ENCODE measurements at regions not wholly inside any gene's neighbourhood (a gene's known extent, or its start where the extent isn't known, plus 50 kb on each side); places are given as distances from the start of the nearest gene placed in this dataset.

DNA sequence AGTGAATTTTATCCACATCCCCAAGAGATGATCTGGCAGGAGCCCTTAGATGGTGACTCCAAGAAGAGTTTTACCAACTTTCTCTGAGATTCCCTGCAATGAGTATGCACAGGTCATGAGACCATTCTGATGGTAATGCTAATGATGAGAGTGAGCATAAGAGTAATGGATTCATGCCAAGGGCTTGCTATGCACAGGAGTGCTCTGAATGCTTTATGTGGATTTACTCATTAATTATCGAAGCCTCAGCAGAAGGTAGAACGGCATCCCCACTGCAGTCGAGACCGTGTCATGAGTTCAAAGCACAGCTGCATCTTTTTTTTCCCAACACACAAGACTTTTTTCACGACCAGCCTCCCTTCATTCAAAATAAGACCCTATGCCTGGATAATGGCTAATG lies 355.0 kb downstream of the RAB28 start:
- TF ChIP-seq TAF1 (IDR thresholded peaks at IDR 0.05; ENCODE audit: borderline replicate concordance, insufficient read depth, low read length) (no peak), SIN3A (IDR thresholded peaks at IDR 0.05; ENCODE audit: borderline replicate concordance, insufficient read depth, low read length) (no peak)

DNA sequence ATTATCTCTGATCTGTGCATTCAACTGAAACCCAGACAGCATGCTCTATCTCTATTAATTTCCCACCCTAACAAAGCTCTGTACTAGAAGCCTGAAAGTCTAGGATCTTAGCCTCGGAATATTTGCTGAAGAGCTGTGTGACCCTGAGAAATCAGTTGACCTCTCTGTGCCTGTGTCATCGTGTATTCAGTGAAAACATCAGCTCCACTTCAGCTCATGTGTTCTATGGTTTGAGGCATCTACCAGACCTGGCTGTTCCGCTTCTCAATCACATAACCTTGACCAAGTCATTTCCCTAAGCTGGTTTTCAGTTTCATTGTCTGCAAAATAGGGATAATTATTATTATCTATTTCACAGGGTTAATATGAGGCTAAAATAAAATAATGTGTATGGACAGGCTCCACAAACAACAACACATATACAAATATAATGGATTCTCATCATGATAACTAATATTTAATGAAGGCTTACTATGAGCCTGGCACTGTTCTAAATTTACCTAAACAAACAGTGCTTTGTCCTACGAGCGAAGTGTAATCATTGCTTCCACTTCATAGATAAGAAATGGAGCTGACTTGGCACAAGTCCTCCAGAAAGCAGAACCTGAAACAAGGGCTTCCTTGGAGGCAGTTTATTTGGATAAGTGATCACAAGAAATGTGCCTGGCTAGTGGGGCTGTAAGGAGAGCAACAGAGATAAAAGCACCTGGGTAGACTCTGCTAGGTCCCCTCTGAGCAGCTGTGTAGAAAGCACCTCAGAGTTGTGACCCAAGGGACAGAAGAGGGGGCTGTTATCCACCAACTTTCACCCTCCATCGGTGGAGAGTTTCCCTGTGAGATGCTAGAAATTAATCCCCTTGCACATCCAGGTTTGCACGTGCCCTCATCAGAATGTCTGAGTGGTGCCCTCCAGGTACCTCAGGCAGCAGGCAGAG lies 356.9 kb downstream of the RAB28 start:
- TF ChIP-seq SIN3A (IDR thresholded peaks at IDR 0.05; ENCODE audit: borderline replicate concordance, insufficient read depth, low read length) = no peak

DNA sequence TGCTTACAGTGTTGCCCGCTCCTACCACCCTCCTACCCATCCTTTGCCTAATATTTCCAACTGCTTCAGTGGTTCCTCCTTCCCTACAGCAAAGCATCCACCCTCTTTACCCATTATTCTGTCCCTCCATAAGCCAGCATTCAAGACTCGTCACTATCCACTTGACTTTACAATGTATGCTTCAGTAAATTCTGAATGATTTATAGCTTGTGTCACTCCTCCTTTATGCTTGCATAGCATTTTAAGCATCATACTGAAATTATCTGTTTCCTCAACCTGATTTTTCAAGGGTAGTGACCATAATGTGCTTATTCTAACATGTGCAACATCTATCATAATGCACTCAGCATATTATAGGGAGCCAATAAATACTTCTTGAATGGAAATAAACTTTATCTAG lies 365.5 kb downstream of the RAB28 start:
- TF ChIP-seq, protein P1, sequence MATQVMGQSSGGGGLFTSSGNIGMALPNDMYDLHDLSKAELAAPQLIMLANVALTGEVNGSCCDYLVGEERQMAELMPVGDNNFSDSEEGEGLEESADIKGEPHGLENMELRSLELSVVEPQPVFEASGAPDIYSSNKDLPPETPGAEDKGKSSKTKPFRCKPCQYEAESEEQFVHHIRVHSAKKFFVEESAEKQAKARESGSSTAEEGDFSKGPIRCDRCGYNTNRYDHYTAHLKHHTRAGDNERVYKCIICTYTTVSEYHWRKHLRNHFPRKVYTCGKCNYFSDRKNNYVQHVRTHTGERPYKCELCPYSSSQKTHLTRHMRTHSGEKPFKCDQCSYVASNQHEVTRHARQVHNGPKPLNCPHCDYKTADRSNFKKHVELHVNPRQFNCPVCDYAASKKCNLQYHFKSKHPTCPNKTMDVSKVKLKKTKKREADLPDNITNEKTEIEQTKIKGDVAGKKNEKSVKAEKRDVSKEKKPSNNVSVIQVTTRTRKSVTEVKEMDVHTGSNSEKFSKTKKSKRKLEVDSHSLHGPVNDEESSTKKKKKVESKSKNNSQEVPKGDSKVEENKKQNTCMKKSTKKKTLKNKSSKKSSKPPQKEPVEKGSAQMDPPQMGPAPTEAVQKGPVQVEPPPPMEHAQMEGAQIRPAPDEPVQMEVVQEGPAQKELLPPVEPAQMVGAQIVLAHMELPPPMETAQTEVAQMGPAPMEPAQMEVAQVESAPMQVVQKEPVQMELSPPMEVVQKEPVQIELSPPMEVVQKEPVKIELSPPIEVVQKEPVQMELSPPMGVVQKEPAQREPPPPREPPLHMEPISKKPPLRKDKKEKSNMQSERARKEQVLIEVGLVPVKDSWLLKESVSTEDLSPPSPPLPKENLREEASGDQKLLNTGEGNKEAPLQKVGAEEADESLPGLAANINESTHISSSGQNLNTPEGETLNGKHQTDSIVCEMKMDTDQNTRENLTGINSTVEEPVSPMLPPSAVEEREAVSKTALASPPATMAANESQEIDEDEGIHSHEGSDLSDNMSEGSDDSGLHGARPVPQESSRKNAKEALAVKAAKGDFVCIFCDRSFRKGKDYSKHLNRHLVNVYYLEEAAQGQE (IDR thresholded peaks at IDR 0.05; ENCODE audit: insufficient read depth in 1 of 2, low read depth in 2 of 2, low read length in 2 of 2) = no peak
- no peak for TF ChIP-seq POLR2AphosphoS5 (IDR thresholded peaks at IDR 0.05; ENCODE audit: low read depth, low read length)
- no peak for TF ChIP-seq FOXP2 (optimal IDR thresholded peaks at IDR 0.05; ENCODE audit: borderline replicate concordance, extremely low read depth, extremely low read length, insufficient read depth)
- TF ChIP-seq TAF1 (IDR thresholded peaks at IDR 0.05; ENCODE audit: borderline replicate concordance, insufficient read depth, low read length) = no peak
- no peak for TF ChIP-seq SIN3A (IDR thresholded peaks at IDR 0.05; ENCODE audit: borderline replicate concordance, insufficient read depth, low read length)

DNA sequence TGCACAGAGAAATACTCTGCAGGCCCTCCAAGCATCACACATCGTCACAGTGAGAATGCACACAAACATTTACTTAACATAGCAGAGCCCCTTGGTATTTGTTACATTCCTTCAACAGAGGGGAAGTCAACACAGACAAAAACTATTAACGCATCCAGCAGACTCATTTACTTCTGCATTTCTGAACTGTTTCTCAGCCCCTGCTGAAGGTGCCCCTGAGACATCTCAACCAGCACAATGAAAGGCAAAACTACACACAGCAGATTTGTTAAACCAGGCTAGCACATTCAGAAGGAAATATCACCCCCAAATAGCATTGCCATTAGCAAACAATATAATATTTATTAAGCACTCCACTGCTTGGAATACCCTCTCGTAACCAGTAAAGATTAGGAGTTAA lies 367.0 kb downstream of the RAB28 start:
- no peak for TF ChIP-seq FOXP2 (optimal IDR thresholded peaks at IDR 0.05; ENCODE audit: borderline replicate concordance, extremely low read depth, extremely low read length, insufficient read depth)
- TF ChIP-seq TAF1 (IDR thresholded peaks at IDR 0.05; ENCODE audit: borderline replicate concordance, insufficient read depth, low read length) = no peak
- TF ChIP-seq POLR2AphosphoS5 (IDR thresholded peaks at IDR 0.05; ENCODE audit: low read depth, low read length) = no peak
- no peak for TF ChIP-seq SIN3A (IDR thresholded peaks at IDR 0.05; ENCODE audit: borderline replicate concordance, insufficient read depth, low read length)
- TF ChIP-seq, protein P1 (IDR thresholded peaks at IDR 0.05; ENCODE audit: insufficient read depth in 1 of 2, low read depth in 2 of 2, low read length in 2 of 2) = no peak

DNA sequence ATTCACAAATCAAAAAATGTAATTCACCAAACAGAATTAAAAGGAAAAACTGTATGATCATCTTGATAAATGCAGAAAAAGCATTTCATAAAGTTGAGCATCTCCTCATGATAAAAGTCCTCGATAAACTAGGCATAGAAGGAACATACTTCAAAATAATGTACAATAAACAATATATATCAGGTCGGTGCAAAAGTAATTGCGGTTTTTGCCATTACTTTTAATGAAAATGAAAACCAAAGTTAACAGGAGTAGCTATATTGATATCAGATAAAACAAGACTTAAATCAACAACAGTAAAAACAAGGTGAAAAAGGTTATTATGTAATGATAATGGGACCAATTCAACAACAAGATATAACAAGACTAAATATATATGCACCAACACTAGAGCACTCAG lies 372.1 kb downstream of the RAB28 start:
- no peak for TF ChIP-seq SIN3A (IDR thresholded peaks at IDR 0.05; ENCODE audit: borderline replicate concordance, insufficient read depth, low read length)
- TF ChIP-seq FOXP2 (optimal IDR thresholded peaks at IDR 0.05; ENCODE audit: borderline replicate concordance, extremely low read depth, extremely low read length, insufficient read depth) = no peak
- no peak for TF ChIP-seq TAF1 (IDR thresholded peaks at IDR 0.05; ENCODE audit: borderline replicate concordance, insufficient read depth, low read length)
- no peak for TF ChIP-seq POLR2AphosphoS5 (IDR thresholded peaks at IDR 0.05; ENCODE audit: low read depth, low read length)
- TF ChIP-seq, protein P1 (IDR thresholded peaks at IDR 0.05; ENCODE audit: insufficient read depth in 1 of 2, low read depth in 2 of 2, low read length in 2 of 2) = no peak

DNA sequence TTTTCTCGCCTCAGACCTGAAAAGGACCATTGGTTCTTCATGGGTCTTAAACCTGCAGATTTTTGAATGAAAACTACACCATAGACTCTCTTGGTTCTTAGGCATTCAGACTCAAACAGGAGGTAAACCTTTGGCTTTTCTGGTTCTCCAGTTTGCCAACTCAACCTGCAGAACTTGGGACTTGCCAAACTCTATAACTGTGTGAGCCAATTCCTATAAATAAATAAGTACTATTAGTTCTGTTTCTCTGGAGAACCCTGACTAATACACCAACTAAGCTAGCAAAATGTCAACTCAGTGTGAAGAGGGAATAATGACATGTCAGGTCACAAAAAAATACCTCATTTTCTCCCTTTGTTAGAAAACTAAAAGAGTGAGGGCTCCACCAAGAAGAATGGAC lies 374.6 kb downstream of the RAB28 start:
- TF ChIP-seq, protein P1 (IDR thresholded peaks at IDR 0.05; ENCODE audit: insufficient read depth in 1 of 2, low read depth in 2 of 2, low read length in 2 of 2) = no peak
- no peak for TF ChIP-seq SIN3A (IDR thresholded peaks at IDR 0.05; ENCODE audit: borderline replicate concordance, insufficient read depth, low read length)
- TF ChIP-seq FOXP2 (optimal IDR thresholded peaks at IDR 0.05; ENCODE audit: borderline replicate concordance, extremely low read depth, extremely low read length, insufficient read depth) = no peak
- TF ChIP-seq TAF1 (IDR thresholded peaks at IDR 0.05; ENCODE audit: borderline replicate concordance, insufficient read depth, low read length) = no peak
- TF ChIP-seq POLR2AphosphoS5 (IDR thresholded peaks at IDR 0.05; ENCODE audit: low read depth, low read length) = no peak
